ENCODE measurements at regions not wholly inside any gene's neighbourhood (a gene's known extent, or its start where the extent isn't known, plus 50 kb on each side); places are given as distances from the start of the nearest gene placed in this dataset.

GRCh38 chr22:47361247-47361646 lies 598.8 kb downstream of the TBC1D22A start:
- H3K4me3 ChIP-seq (ENCODE audit: low read depth, low read length), result no peak overlapping the region
- TF ChIP-seq CTCF (conservative IDR thresholded peaks at IDR 0.05; ENCODE audit: low read depth, low read length), result no peak
- DNase-seq (ENCODE audit: low read depth), result no peak

GRCh38 chr22:47357493-47357892 lies 595.0 kb downstream of the TBC1D22A start:
- TF ChIP-seq CTCF (conservative IDR thresholded peaks at IDR 0.05; ENCODE audit: low read depth, low read length), result no peak
- no peak overlapping the region for H3K4me3 ChIP-seq (ENCODE audit: low read depth, low read length)
- no peak for DNase-seq (ENCODE audit: low read depth)

GRCh38 chr22:47357086-47357485 lies 594.6 kb downstream of the TBC1D22A start:
- H3K4me3 ChIP-seq (ENCODE audit: low read depth, low read length), result no peak overlapping the region
- no peak for DNase-seq (ENCODE audit: low read depth)
- TF ChIP-seq CTCF (conservative IDR thresholded peaks at IDR 0.05; ENCODE audit: low read depth, low read length), result no peak

- no peak for DNase-seq (ENCODE audit: low read depth)
- TF ChIP-seq CTCF (conservative IDR thresholded peaks at IDR 0.05; ENCODE audit: low read depth, low read length), result no peak
- H3K4me3 ChIP-seq (ENCODE audit: low read depth, low read length), result no peak overlapping the region
Observed at GRCh38 chr22:47356511-47357011, 594.1 kb downstream of the TBC1D22A start.

GRCh38 chr22:47355776-47356510 lies 593.5 kb downstream of the TBC1D22A start:
- no peak for DNase-seq (ENCODE audit: low read depth)
- H3K4me3 ChIP-seq (ENCODE audit: low read depth, low read length), result no peak overlapping the region
- TF ChIP-seq CTCF (conservative IDR thresholded peaks at IDR 0.05; ENCODE audit: low read depth, low read length), result no peak

- H3K4me3 ChIP-seq (ENCODE audit: low read depth, low read length), result no peak overlapping the region
- DNase-seq (ENCODE audit: low read depth), result no peak
- TF ChIP-seq CTCF (conservative IDR thresholded peaks at IDR 0.05; ENCODE audit: low read depth, low read length), result no peak
Observed at GRCh38 chr22:47355388-47355725, 592.9 kb downstream of the TBC1D22A start.
